Astrocyte of the spinal cord (primary cell): ENCODE measurements at regions not wholly inside any gene's neighbourhood (a gene's known extent, or its start where the extent isn't known, plus 50 kb on each side); places are given as distances from the start of the nearest gene placed in this dataset.
A peak's percentile ranks its signal among the peaks of the same experiment; 100 is the strongest.

Source experiments
- DNase-seq: peaks from one replicate; pipeline ENCODE4 v3.0.0; 2011; ENCODE audit warnings: low read depth, low spot score
- H3K4me3 ChIP-seq: 2 replicates; pipeline ENCODE4 v1.5.1; 2011; ENCODE audit warnings: low read depth, mild to moderate bottlenecking, low read length, moderate library complexity
- in situ Hi-C: cut with HindIII; loops from 2 replicates; pipeline ENCODE4 v1.10.0; 2017; ENCODE audit warnings: low sequenced_read_pairs
- TF ChIP-seq, protein P1 (sequence below): IDR thresholded peaks from 2 replicates; pipeline ENCODE4 v1.5.1; 2012; ENCODE audit warnings: low read depth, mild to moderate bottlenecking, low read length, inconsistent platforms

DNA sequence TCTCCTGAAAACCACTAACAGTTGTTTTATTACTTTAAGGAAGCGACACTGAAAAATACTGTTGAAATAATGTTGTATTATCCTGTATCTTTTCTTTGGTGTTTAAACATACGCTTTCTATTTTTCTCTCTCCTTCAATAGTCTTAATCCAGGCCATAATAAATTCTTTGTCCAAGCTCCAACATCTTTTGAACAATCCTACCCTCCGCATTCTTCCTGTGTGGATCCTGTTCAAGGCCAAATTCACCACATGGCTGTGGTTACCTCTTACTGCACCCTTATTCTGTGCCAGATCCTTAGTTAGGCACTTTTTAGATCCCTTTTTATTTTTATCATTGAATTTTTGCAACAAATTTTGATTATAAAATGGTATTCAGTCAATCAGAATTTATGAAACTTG is 1691.5 kb downstream of the MAT2B start:
- in situ Hi-C loops = no loop called here
- TF ChIP-seq, protein P1, sequence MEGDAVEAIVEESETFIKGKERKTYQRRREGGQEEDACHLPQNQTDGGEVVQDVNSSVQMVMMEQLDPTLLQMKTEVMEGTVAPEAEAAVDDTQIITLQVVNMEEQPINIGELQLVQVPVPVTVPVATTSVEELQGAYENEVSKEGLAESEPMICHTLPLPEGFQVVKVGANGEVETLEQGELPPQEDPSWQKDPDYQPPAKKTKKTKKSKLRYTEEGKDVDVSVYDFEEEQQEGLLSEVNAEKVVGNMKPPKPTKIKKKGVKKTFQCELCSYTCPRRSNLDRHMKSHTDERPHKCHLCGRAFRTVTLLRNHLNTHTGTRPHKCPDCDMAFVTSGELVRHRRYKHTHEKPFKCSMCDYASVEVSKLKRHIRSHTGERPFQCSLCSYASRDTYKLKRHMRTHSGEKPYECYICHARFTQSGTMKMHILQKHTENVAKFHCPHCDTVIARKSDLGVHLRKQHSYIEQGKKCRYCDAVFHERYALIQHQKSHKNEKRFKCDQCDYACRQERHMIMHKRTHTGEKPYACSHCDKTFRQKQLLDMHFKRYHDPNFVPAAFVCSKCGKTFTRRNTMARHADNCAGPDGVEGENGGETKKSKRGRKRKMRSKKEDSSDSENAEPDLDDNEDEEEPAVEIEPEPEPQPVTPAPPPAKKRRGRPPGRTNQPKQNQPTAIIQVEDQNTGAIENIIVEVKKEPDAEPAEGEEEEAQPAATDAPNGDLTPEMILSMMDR = no peak
- DNase-seq = no peak
- no peak overlapping the region for H3K4me3 ChIP-seq

- in situ Hi-C loops = no loop called here
- H3K4me3 ChIP-seq = no peak overlapping the region
- peak; percentile 38 for DNase-seq
- TF ChIP-seq, protein P1 = no peak
Measured at GRCh38 chr5:165201369-165201768, 1696.0 kb downstream of the MAT2B start.

DNA sequence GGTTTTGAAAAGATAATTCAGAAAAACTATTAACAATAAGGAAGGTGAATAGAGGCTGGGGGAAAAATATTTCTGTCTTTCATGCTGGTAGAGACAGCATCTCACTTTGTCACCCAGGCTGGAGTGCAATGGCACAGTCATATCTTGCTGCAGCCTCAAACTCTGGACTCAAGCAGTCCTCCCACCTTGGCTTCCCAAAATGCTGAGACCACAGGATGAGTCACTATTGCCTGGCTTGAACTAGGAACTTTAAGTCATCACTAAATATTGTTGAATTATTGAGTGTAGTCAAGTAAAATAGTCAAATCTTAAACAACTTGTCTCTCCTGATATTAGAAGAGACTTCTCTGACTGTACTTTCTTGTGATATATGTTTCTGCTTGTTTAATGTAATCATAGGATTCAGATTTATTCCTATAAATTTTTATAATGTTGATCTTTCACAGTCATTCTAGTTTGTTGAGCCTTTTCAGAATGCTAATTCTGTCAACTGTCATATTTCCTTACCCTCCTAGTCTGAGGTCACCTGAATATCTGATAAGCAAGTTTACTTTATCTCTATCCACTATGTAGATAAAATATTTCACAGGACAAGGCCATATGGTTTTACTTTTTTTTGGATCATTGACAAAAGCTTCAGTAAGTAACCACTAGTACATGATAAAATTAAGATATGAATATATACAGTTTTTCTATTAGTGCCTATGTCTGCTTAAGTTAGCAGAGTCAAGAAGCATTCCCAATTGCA is 1696.5 kb downstream of the MAT2B start:
- TF ChIP-seq, protein P1 = no peak
- in situ Hi-C loops = no loop called here
- peak; percentile 39 for DNase-seq
- no peak overlapping the region for H3K4me3 ChIP-seq

GRCh38 chr5:165202519-165202910 is 1697.1 kb downstream of the MAT2B start:
- in situ Hi-C loops = no loop called here
- TF ChIP-seq, protein P1 = no peak

DNA sequence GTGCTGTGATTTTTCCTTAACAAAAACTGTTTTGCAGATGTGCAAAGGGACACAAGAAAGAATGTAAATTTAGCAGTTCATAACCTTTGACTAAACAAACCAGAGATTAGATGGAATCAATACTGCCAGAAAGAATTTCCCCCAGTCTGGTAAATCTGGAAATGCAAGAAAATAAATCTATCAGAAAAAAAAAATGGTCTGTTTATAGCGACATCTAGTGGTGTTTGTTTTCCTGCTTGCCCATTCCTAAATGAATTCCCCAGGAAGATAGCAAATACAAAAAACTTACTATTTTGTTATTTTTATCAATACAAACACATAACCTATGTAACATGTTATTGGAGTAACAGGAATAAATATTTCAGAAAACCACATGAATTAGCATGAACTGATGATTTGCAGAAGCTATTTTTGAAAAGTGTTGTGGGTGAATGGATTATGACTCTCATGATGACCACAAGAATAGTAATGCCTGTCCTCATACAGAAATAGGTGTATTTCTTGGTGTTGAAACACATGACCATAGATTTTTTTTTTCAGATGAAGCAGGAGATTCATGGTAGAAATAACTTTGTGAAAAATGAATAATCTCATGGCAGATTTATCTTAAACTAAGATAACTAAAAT is 1703.8 kb downstream of the MAT2B start:
- in situ Hi-C loops = no loop called here
- no peak overlapping the region for H3K4me3 ChIP-seq
- TF ChIP-seq, protein P1 = peak; percentile 65
- peak; percentile 30 for DNase-seq

More at GRCh38 chr5:165202519-165202910, 1697.1 kb downstream of the MAT2B start:
- H3K4me3 ChIP-seq = no peak overlapping the region
- no peak for DNase-seq

DNA sequence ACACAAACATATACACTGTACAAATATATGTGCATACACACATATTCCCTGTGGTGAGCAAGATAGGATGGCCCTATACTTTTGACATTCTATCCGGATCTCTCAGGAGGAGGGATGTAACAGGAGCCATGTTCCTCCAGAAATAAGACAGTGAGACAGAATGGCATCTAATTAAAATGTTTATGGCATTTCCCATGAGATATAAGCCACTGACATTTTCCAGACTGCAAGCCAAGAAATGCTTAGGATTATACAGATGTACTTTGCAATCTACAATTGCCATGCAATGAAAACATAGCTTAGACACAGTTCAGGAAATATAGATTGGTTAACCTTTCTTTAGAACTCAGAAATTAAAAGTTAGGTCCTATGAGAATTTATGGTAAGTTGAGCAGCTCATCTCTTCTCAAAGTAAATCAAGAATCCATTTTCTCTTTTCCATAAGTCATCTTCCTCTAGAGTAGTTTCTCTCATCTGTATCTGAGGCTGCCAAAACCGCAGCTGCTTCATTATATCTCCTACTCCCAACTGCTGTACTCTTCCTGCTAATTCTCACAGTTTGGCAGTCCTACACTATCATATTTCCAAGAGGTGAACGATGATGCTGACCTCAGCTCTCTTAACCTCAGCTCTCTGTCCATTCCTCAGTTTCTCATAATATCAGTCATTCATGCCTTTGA is 1719.1 kb downstream of the MAT2B start:
- TF ChIP-seq, protein P1 = no peak
- no peak overlapping the region for H3K4me3 ChIP-seq
- in situ Hi-C loops = no loop called here
- DNase-seq = no peak
